NCI-H524 (cell line): ENCODE measurements at regions not wholly inside any gene's neighbourhood (a gene's known extent, or its start where the extent isn't known, plus 50 kb on each side); places are given as distances from the start of the nearest gene placed in this dataset.
A peak's percentile ranks its signal among the peaks of the same experiment; 100 is the strongest.

Experiments
- DNase-seq, 2 experiments: peaks; one replicate each; lab custom pipeline; 2025; lab: John Stamatoyannopoulos, UW

GRCh38 chr2:47265158-47265557 lies 88.8 kb upstream of the CALM2 start:
- DNase-seq: no peak

GRCh38 chr2:47264686-47265085 lies 88.4 kb upstream of the CALM2 start:
- DNase-seq: no peak

- DNase-seq: no peak
These were observed 87.8 kb upstream of the CALM2 start for GRCh38 chr2:47264143-47264542.

GRCh38 chr2:47262657-47263056 lies 86.3 kb upstream of the CALM2 start:
- no peak for DNase-seq

- no peak for DNase-seq
These were observed 84.7 kb upstream of the CALM2 start for GRCh38 chr2:47260971-47261370.

GRCh38 chr2:47259829-47260228 lies 83.5 kb upstream of the CALM2 start:
- DNase-seq: no peak

GRCh38 chr2:47257946-47258348 lies 81.6 kb upstream of the CALM2 start:
- DNase-seq: no peak

- peak in 1 of 2 experiments; percentile 20 for DNase-seq
These were observed 80.2 kb upstream of the CALM2 start for GRCh38 chr2:47256416-47257087.

GRCh38 chr2:47255794-47256193 lies 79.5 kb upstream of the CALM2 start:
- DNase-seq: no peak

- no peak for DNase-seq
These were observed 78.2 kb upstream of the CALM2 start for GRCh38 chr2:47254464-47254863.

- no peak for DNase-seq
These were observed 77.1 kb upstream of the CALM2 start for GRCh38 chr2:47253447-47253846.

- DNase-seq: no peak
These were observed 75.0 kb upstream of the CALM2 start for GRCh38 chr2:47251404-47251675.

- peak; percentile 55 to 81 for DNase-seq
These were observed 74.5 kb upstream of the CALM2 start for GRCh38 chr2:47250586-47251403.

- no peak for DNase-seq
These were observed 73.6 kb upstream of the CALM2 start for GRCh38 chr2:47249931-47250330.

- DNase-seq: no peak
These were observed 73.0 kb upstream of the CALM2 start for GRCh38 chr2:47249157-47249900.

GRCh38 chr2:47243596-47244323 lies 67.4 kb upstream of the CALM2 start:
- DNase-seq: no peak

- DNase-seq: no peak
These were observed 65.4 kb upstream of the CALM2 start for GRCh38 chr2:47241715-47242114.

- DNase-seq: peak; percentile 94
These were observed 63.0 kb upstream of the CALM2 start for GRCh38 chr2:47239119-47239969.

GRCh38 chr2:47238638-47239037 lies 62.3 kb upstream of the CALM2 start:
- DNase-seq: no peak

- no peak for DNase-seq
These were observed 61.3 kb upstream of the CALM2 start for GRCh38 chr2:47237375-47238334.
